ENCODE measurements at regions not wholly inside any gene's neighbourhood (a gene's known extent, or its start where the extent isn't known, plus 50 kb on each side); places are given as distances from the start of the nearest gene placed in this dataset.

- Histone ChIP-seq H3K4me1 (no peaks in the 10 kb centered on the region), H3K79me2 (no peaks in the 10 kb centered on the region), H3K27me3 (ENCODE audit: control insufficient read depth, insufficient read depth, low read length) (no peaks in the 10 kb centered on the region), H3K4me2 (ENCODE audit: low read length) (no peak overlapping the region), H3K9me3 (ENCODE audit: control insufficient read depth, low read length) (no peaks in the 10 kb centered on the region), H3K27ac (no peak overlapping the region), H3K4me3 (ENCODE audit: low read depth, low read length) (no peak overlapping the region), H3K9ac (no peak overlapping the region), H3K36me3 (ENCODE audit: control insufficient read depth, insufficient read depth, low read length) (no peaks in the 10 kb centered on the region), H2AFZ (no peak overlapping the region)
- no peak for TF ChIP-seq CTCF (IDR thresholded peaks at IDR 0.05)
These were observed 389.7 kb downstream of the KDM5D start for GRCh38 chrY:19354857-19355173.

- Histone ChIP-seq H3K27me3 (ENCODE audit: control insufficient read depth, insufficient read depth, low read length) (no peaks in the 10 kb centered on the region), H2AFZ (no peak overlapping the region), H3K4me3 (ENCODE audit: low read depth, low read length) (no peak overlapping the region), H3K4me2 (ENCODE audit: low read length) (no peak overlapping the region), H3K79me2 (no peaks in the 10 kb centered on the region), H3K27ac (no peak overlapping the region), H3K9me3 (ENCODE audit: control insufficient read depth, low read length) (no peaks in the 10 kb centered on the region), H3K9ac (no peak overlapping the region), H3K4me1 (no peaks in the 10 kb centered on the region), H3K36me3 (ENCODE audit: control insufficient read depth, insufficient read depth, low read length) (no peaks in the 10 kb centered on the region)
- TF ChIP-seq CTCF (IDR thresholded peaks at IDR 0.05) = no peak
These were observed 390.3 kb downstream of the KDM5D start for GRCh38 chrY:19354061-19354856.

- Histone ChIP-seq H3K9ac (no peak overlapping the region), H3K27ac (no peak overlapping the region), H3K4me2 (ENCODE audit: low read length) (no peak overlapping the region), H3K9me3 (ENCODE audit: control insufficient read depth, low read length) (no peaks in the 10 kb centered on the region), H3K79me2 (no peaks in the 10 kb centered on the region), H3K4me1 (no peaks in the 10 kb centered on the region), H3K36me3 (ENCODE audit: control insufficient read depth, insufficient read depth, low read length) (no peaks in the 10 kb centered on the region), H3K4me3 (ENCODE audit: low read depth, low read length) (no peak overlapping the region), H2AFZ (no peak overlapping the region), H3K27me3 (ENCODE audit: control insufficient read depth, insufficient read depth, low read length) (no peaks in the 10 kb centered on the region)
- no peak for TF ChIP-seq CTCF (IDR thresholded peaks at IDR 0.05)
These were observed 392.9 kb downstream of the KDM5D start for GRCh38 chrY:19351616-19352015.

- H3K36me3 ChIP-seq (ENCODE audit: control insufficient read depth, insufficient read depth, low read length) = no peaks in the 10 kb centered on the region
- H3K27ac ChIP-seq = no peak overlapping the region
- no peak overlapping the region for H3K4me2 ChIP-seq (ENCODE audit: low read length)
- no peak for TF ChIP-seq CTCF (IDR thresholded peaks at IDR 0.05)
- H2AFZ ChIP-seq = no peak overlapping the region
- H3K9ac ChIP-seq = no peak overlapping the region
- H3K27me3 ChIP-seq (ENCODE audit: control insufficient read depth, insufficient read depth, low read length) = no peaks in the 10 kb centered on the region
- no peaks in the 10 kb centered on the region for H3K4me1 ChIP-seq
- H3K79me2 ChIP-seq = no peaks in the 10 kb centered on the region
- no peak overlapping the region for H3K4me3 ChIP-seq (ENCODE audit: low read depth, low read length)
- H3K9me3 ChIP-seq (ENCODE audit: control insufficient read depth, low read length) = no peaks in the 10 kb centered on the region
These were observed 422.8 kb downstream of the KDM5D start for GRCh38 chrY:19321701-19322100.

- H3K9ac ChIP-seq = no peak overlapping the region
- H3K4me2 ChIP-seq (ENCODE audit: low read length) = no peak overlapping the region
- no peaks in the 10 kb centered on the region for H3K36me3 ChIP-seq (ENCODE audit: control insufficient read depth, insufficient read depth, low read length)
- no peaks in the 10 kb centered on the region for H3K9me3 ChIP-seq (ENCODE audit: control insufficient read depth, low read length)
- H3K79me2 ChIP-seq = no peaks in the 10 kb centered on the region
- H3K27ac ChIP-seq = no peak overlapping the region
- TF ChIP-seq CTCF (IDR thresholded peaks at IDR 0.05) = no peak
- no peak overlapping the region for H2AFZ ChIP-seq
- H3K27me3 ChIP-seq (ENCODE audit: control insufficient read depth, insufficient read depth, low read length) = no peaks in the 10 kb centered on the region
- H3K4me1 ChIP-seq = no peaks in the 10 kb centered on the region
- H3K4me3 ChIP-seq (ENCODE audit: low read depth, low read length) = no peak overlapping the region
These were observed 425.4 kb downstream of the KDM5D start for GRCh38 chrY:19319135-19319534.

All from parathyroid adenoma (tissue), 2 donors.